WTC11 (cell line): ENCODE measurements at regions not wholly inside any gene's neighbourhood (a gene's known extent, or its start where the extent isn't known, plus 50 kb on each side); places are given as distances from the start of the nearest gene placed in this dataset.

ENCODE experiments used
- ATAC-seq: fragments of 200-7000 bp; cut with Tn5 transposase; 2 replicates; pipeline ENCODE4 v1.10.0; 2021; ENCODE audit warnings: mild to moderate bottlenecking, moderate library complexity
- CTCF ChIA-PET: fragments of 300-600 bp; sonication (Branson Sonifier 250); formaldehyde crosslinking; loops from one replicate; lab custom pipeline; 2021; ENCODE audit warnings: antibody characterized with exemption; lab: Charles Lee
- POLR2A ChIA-PET: fragments of 350-600 bp; sonication (Branson Sonifier 250); formaldehyde crosslinking; loops from one replicate; lab custom pipeline; 2021; ENCODE audit warnings: antibody characterized with exemption; lab: Charles Lee
- DNase-seq: peaks from one replicate; pipeline ENCODE4 v3.0.0; 2021; ENCODE audit warnings: low spot score
- H3K27ac Mint-ChIP-seq: 2 replicates; pipeline ENCODE4 v1.8.0; 2021; ENCODE audit warnings: mixed read lengths
- H3K27me3 Mint-ChIP-seq: 2 replicates; pipeline ENCODE4 v1.8.0; 2021; ENCODE audit warnings: low read depth, mild to moderate bottlenecking, moderate library complexity, mixed read lengths
- H3K36me3 Mint-ChIP-seq: 2 replicates; pipeline ENCODE4 v1.8.0; 2021; ENCODE audit warnings: mixed read lengths
- H3K4me1 Mint-ChIP-seq: 2 replicates; pipeline ENCODE4 v1.8.0; 2022; ENCODE audit warnings: mixed read lengths
- H3K4me3 Mint-ChIP-seq: 2 replicates; pipeline ENCODE4 v1.8.0; 2021; ENCODE audit warnings: mild to moderate bottlenecking, moderate library complexity, mixed read lengths
- H3K9me3 Mint-ChIP-seq: 2 replicates; pipeline ENCODE4 v1.8.0; 2021; ENCODE audit warnings: mixed read lengths
- CREM ChIP-seq: sonication (generic); formaldehyde crosslinking; IDR thresholded peaks from 2 replicates; pipeline ENCODE4 v1.8.1; 2022; ENCODE audit warnings: mild to moderate bottlenecking, missing genetic modification reagents, moderate library complexity
- ERG ChIP-seq: fragments of 250-450 bp; sonication (Bioruptor Pico); IDR thresholded peaks from 2 replicates; pipeline ENCODE4 v1.8.0; 2021; ENCODE audit warnings: mild to moderate bottlenecking
- GTF2I ChIP-seq: fragments of 250-450 bp; sonication (Bioruptor Pico); conservative IDR thresholded peaks from 2 replicates; pipeline ENCODE4 v1.4.0; 2021; ENCODE audit warnings: mild to moderate bottlenecking
- NR3C1 ChIP-seq: sonication (generic); formaldehyde crosslinking; conservative IDR thresholded peaks from 2 replicates; pipeline ENCODE4 v1.8.1; 2023; ENCODE audit warnings: low read depth, mild to moderate bottlenecking, missing genetic modification reagents
- SOX15 ChIP-seq: fragments of 250-450 bp; sonication (Bioruptor Pico); IDR thresholded peaks from 2 replicates; pipeline ENCODE4 v1.9.0; 2021; ENCODE audit warnings: mild to moderate bottlenecking
- TCF7 ChIP-seq: sonication (generic); formaldehyde crosslinking; IDR thresholded peaks from 2 replicates; pipeline ENCODE4 v1.8.0; 2022; ENCODE audit warnings: mild to moderate bottlenecking, low read depth, missing genetic modification reagents, moderate library complexity
- ZNF416 ChIP-seq: fragments of 250-450 bp; sonication (Bioruptor Pico); IDR thresholded peaks from 2 replicates; pipeline ENCODE4 v1.9.0; 2021; ENCODE audit warnings: mild to moderate bottlenecking, inconsistent platforms
- ZNF671 ChIP-seq: fragments of 250-450 bp; sonication (Bioruptor Pico); IDR thresholded peaks from 2 replicates; pipeline ENCODE4 v1.8.0; 2021; ENCODE audit warnings: mild to moderate bottlenecking
- TF ChIP-seq, protein P1 (sequence below): sonication (generic); formaldehyde crosslinking; IDR thresholded peaks from 2 replicates; pipeline ENCODE4 v1.8.1; 2023; ENCODE audit warnings: mild to moderate bottlenecking, missing genetic modification reagents
- TF ChIP-seq, protein P2 (sequence below): sonication (generic); formaldehyde crosslinking; IDR thresholded peaks from 2 replicates; pipeline ENCODE4 v1.8.0; 2023; ENCODE audit warnings: missing genetic modification reagents, mild to moderate bottlenecking, borderline replicate concordance
- TF ChIP-seq, protein P3 (sequence below): sonication (generic); formaldehyde crosslinking; IDR thresholded peaks from 2 replicates; pipeline ENCODE4 v1.8.0; 2022; ENCODE audit warnings: mild to moderate bottlenecking, missing genetic modification reagents
- TF ChIP-seq, protein P4 (sequence below): sonication (generic); formaldehyde crosslinking; IDR thresholded peaks from 2 replicates; pipeline ENCODE4 v1.8.1; 2022; ENCODE audit warnings: mild to moderate bottlenecking, moderate library complexity, missing genetic modification reagents
- TF ChIP-seq, protein P5 (sequence below): sonication (generic); formaldehyde crosslinking; IDR thresholded peaks from 2 replicates; pipeline ENCODE4 v1.8.0; 2022; ENCODE audit warnings: missing genetic modification reagents
- TF ChIP-seq, protein P6 (sequence below): sonication (generic); formaldehyde crosslinking; conservative IDR thresholded peaks from 2 replicates; pipeline ENCODE4 v1.8.1; 2022; ENCODE audit warnings: mild to moderate bottlenecking, missing genetic modification reagents
- TF ChIP-seq, protein P7 (sequence below): sonication (generic); formaldehyde crosslinking; IDR thresholded peaks from 2 replicates; pipeline ENCODE4 v1.8.0; 2023; ENCODE audit warnings: mild to moderate bottlenecking, missing genetic modification reagents

DNA sequence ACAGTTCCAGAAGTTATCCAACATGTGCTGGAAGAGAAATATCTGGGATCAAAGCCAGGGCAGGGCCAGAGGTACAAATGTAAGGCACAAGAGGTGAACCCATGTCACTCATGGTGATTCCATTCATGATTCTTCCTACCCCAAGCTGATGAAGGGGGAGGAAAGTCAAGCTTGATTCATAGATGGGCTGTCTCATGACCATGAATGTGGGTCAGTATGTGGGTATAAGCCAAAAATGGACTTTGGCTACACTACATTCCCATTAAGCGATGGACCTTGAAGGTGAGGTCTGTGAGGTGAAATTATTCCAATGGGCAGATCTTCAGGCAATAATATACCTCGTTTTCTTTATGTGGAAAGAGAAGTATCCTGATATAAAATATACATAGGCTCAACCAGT, 217.1 kb downstream of the BTG1 start (continued):
- no peak for TF ChIP-seq CREM
- TF ChIP-seq, protein P1, sequence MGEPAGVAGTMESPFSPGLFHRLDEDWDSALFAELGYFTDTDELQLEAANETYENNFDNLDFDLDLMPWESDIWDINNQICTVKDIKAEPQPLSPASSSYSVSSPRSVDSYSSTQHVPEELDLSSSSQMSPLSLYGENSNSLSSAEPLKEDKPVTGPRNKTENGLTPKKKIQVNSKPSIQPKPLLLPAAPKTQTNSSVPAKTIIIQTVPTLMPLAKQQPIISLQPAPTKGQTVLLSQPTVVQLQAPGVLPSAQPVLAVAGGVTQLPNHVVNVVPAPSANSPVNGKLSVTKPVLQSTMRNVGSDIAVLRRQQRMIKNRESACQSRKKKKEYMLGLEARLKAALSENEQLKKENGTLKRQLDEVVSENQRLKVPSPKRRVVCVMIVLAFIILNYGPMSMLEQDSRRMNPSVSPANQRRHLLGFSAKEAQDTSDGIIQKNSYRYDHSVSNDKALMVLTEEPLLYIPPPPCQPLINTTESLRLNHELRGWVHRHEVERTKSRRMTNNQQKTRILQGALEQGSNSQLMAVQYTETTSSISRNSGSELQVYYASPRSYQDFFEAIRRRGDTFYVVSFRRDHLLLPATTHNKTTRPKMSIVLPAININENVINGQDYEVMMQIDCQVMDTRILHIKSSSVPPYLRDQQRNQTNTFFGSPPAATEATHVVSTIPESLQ (CRISPR knock-in tag), result no peak
- no peak for TF ChIP-seq NR3C1
- TF ChIP-seq, protein P2, sequence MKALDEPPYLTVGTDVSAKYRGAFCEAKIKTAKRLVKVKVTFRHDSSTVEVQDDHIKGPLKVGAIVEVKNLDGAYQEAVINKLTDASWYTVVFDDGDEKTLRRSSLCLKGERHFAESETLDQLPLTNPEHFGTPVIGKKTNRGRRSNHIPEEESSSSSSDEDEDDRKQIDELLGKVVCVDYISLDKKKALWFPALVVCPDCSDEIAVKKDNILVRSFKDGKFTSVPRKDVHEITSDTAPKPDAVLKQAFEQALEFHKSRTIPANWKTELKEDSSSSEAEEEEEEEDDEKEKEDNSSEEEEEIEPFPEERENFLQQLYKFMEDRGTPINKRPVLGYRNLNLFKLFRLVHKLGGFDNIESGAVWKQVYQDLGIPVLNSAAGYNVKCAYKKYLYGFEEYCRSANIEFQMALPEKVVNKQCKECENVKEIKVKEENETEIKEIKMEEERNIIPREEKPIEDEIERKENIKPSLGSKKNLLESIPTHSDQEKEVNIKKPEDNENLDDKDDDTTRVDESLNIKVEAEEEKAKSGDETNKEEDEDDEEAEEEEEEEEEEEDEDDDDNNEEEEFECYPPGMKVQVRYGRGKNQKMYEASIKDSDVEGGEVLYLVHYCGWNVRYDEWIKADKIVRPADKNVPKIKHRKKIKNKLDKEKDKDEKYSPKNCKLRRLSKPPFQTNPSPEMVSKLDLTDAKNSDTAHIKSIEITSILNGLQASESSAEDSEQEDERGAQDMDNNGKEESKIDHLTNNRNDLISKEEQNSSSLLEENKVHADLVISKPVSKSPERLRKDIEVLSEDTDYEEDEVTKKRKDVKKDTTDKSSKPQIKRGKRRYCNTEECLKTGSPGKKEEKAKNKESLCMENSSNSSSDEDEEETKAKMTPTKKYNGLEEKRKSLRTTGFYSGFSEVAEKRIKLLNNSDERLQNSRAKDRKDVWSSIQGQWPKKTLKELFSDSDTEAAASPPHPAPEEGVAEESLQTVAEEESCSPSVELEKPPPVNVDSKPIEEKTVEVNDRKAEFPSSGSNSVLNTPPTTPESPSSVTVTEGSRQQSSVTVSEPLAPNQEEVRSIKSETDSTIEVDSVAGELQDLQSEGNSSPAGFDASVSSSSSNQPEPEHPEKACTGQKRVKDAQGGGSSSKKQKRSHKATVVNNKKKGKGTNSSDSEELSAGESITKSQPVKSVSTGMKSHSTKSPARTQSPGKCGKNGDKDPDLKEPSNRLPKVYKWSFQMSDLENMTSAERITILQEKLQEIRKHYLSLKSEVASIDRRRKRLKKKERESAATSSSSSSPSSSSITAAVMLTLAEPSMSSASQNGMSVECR, result no peak
- no peak for TF ChIP-seq ZNF671
- TF ChIP-seq, protein P3, sequence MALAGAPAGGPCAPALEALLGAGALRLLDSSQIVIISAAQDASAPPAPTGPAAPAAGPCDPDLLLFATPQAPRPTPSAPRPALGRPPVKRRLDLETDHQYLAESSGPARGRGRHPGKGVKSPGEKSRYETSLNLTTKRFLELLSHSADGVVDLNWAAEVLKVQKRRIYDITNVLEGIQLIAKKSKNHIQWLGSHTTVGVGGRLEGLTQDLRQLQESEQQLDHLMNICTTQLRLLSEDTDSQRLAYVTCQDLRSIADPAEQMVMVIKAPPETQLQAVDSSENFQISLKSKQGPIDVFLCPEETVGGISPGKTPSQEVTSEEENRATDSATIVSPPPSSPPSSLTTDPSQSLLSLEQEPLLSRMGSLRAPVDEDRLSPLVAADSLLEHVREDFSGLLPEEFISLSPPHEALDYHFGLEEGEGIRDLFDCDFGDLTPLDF (CRISPR knock-in tag), result no peak
- TF ChIP-seq, protein P4, sequence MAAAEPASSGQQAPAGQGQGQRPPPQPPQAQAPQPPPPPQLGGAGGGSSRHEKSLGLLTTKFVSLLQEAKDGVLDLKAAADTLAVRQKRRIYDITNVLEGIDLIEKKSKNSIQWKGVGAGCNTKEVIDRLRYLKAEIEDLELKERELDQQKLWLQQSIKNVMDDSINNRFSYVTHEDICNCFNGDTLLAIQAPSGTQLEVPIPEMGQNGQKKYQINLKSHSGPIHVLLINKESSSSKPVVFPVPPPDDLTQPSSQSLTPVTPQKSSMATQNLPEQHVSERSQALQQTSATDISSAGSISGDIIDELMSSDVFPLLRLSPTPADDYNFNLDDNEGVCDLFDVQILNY (CRISPR knock-in tag), result no peak

DNA sequence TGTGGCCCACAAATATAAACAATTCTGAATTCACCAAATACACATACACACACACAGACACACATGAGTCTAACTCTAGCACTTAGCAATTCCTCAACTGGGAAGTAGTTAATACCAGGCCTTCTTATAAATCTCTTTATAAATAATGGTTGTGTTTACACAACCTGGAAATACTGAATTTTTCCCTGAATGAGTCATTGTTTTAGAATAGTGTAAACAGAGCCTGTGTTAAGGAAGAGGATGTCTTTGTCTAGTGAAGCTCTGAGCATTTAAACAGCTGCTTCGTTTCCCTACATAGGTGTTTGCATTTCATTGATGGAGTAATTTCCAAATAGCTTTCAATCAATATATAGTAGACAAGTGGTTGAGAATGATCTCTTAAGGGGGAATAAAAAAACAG, 218.8 kb downstream of the BTG1 start:
- TF ChIP-seq, protein P5, sequence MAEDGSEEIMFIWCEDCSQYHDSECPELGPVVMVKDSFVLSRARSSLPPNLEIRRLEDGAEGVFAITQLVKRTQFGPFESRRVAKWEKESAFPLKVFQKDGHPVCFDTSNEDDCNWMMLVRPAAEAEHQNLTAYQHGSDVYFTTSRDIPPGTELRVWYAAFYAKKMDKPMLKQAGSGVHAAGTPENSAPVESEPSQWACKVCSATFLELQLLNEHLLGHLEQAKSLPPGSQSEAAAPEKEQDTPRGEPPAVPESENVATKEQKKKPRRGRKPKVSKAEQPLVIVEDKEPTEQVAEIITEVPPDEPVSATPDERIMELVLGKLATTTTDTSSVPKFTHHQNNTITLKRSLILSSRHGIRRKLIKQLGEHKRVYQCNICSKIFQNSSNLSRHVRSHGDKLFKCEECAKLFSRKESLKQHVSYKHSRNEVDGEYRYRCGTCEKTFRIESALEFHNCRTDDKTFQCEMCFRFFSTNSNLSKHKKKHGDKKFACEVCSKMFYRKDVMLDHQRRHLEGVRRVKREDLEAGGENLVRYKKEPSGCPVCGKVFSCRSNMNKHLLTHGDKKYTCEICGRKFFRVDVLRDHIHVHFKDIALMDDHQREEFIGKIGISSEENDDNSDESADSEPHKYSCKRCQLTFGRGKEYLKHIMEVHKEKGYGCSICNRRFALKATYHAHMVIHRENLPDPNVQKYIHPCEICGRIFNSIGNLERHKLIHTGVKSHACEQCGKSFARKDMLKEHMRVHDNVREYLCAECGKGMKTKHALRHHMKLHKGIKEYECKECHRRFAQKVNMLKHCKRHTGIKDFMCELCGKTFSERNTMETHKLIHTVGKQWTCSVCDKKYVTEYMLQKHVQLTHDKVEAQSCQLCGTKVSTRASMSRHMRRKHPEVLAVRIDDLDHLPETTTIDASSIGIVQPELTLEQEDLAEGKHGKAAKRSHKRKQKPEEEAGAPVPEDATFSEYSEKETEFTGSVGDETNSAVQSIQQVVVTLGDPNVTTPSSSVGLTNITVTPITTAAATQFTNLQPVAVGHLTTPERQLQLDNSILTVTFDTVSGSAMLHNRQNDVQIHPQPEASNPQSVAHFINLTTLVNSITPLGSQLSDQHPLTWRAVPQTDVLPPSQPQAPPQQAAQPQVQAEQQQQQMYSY (CRISPR knock-in tag), result no peak
- TF ChIP-seq GTF2I (CRISPR knock-in tag) (no peak), SOX15 (CRISPR knock-in tag) (no peak), ZNF416 (CRISPR knock-in tag) (no peak), TCF7 (no peak), ERG (CRISPR knock-in tag) (no peak)
- TF ChIP-seq, protein P6, sequence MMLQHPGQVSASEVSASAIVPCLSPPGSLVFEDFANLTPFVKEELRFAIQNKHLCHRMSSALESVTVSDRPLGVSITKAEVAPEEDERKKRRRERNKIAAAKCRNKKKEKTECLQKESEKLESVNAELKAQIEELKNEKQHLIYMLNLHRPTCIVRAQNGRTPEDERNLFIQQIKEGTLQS (CRISPR knock-in tag), result no peak
- TF ChIP-seq, protein P3 (CRISPR knock-in tag), result no peak
- TF ChIP-seq, protein P7, sequence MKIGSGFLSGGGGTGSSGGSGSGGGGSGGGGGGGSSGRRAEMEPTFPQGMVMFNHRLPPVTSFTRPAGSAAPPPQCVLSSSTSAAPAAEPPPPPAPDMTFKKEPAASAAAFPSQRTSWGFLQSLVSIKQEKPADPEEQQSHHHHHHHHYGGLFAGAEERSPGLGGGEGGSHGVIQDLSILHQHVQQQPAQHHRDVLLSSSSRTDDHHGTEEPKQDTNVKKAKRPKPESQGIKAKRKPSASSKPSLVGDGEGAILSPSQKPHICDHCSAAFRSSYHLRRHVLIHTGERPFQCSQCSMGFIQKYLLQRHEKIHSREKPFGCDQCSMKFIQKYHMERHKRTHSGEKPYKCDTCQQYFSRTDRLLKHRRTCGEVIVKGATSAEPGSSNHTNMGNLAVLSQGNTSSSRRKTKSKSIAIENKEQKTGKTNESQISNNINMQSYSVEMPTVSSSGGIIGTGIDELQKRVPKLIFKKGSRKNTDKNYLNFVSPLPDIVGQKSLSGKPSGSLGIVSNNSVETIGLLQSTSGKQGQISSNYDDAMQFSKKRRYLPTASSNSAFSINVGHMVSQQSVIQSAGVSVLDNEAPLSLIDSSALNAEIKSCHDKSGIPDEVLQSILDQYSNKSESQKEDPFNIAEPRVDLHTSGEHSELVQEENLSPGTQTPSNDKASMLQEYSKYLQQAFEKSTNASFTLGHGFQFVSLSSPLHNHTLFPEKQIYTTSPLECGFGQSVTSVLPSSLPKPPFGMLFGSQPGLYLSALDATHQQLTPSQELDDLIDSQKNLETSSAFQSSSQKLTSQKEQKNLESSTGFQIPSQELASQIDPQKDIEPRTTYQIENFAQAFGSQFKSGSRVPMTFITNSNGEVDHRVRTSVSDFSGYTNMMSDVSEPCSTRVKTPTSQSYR, result no peak
- POLR2A ChIA-PET, result no interaction called here

More for the DNA sequence above, 218.8 kb downstream of the BTG1 start:
- ATAC-seq (no peak), DNase-seq (no peak)
- Mint-ChIP-seq H3K27ac (no peak overlapping the region), H3K4me3 (no peak overlapping the region), H3K36me3 (no peaks in the 10 kb centered on the region), H3K27me3 (no peaks in the 10 kb centered on the region), H3K9me3 (peaks cover 5% of the 10 kb centered on the region), H3K4me1 (peaks cover 2% of the 10 kb centered on the region; the same call in 1 of the 2 replicates)
- CTCF ChIA-PET, result no interaction called here
